Heart left ventricle (tissue), 16 donors: ENCODE measurements at regions not wholly inside any gene's neighbourhood (a gene's known extent, or its start where the extent isn't known, plus 50 kb on each side); places are given as distances from the start of the nearest gene placed in this dataset.

ENCODE experiments used
- ATAC-seq, 4 donors: fragments of 200-7000 bp; cut with Tn5 transposase; one replicate each; pipeline ENCODE4 v1.9.1; 2020 to 2022; ENCODE audit warnings: moderate library complexity in 4 of 4, mild to moderate bottlenecking in 3 of 4, moderate number of reproducible peaks in 1 of 4
- DNase-seq, 5 donors: peaks; one replicate each; pipeline ENCODE4 v3.0.0-alpha.2; 2020
- H3K27ac ChIP-seq, 12 donors: fragments of 200-600 bp; sonication (generic) in 4 of 12; one replicate each; pipeline versions ENCODE4 v1.5.0 to v1.8.0; 2016 to 2022; ENCODE audit warnings: mild to moderate bottlenecking in 2 of 12
- H3K27me3 ChIP-seq, 9 donors: fragments of 200-600 bp; sonication (generic) in 2 of 9; one replicate each; pipeline versions ENCODE4 v1.5.1 to v1.8.0; 2016 to 2022; ENCODE audit warnings: mild to moderate bottlenecking in 3 of 9
- H3K36me3 ChIP-seq, 9 donors: fragments of 200-600 bp; sonication (generic) in 2 of 9; one replicate each; pipeline versions ENCODE4 v1.5.0 to v1.8.0; 2018 to 2022; ENCODE audit warnings: mild to moderate bottlenecking in 2 of 9
- H3K4me1 ChIP-seq, 12 donors: fragments of 200-600 bp; sonication (generic) in 4 of 12; one replicate each; pipeline versions ENCODE4 v1.5.0 to v1.8.0; 2016 to 2022; ENCODE audit warnings: mild to moderate bottlenecking in 3 of 12
- H3K4me3 ChIP-seq, 12 donors: fragments of 200-600 bp; sonication (generic) in 4 of 12; one replicate each; pipeline versions ENCODE4 v1.5.0 to v1.8.0; 2017 to 2022; ENCODE audit warnings: mild to moderate bottlenecking in 9 of 12, moderate library complexity in 4 of 12
- H3K9me3 ChIP-seq, 12 donors: fragments of 200-600 bp; sonication (generic) in 4 of 12; one replicate each; pipeline versions ENCODE4 v1.5.0 to v1.8.0; 2016 to 2022; ENCODE audit warnings: mild to moderate bottlenecking in 1 of 12
- POLR2A ChIP-seq, 2 donors: fragments of 450-650 bp; IDR thresholded peaks; one replicate each; pipeline ENCODE4 v1.6.1; 2017; ENCODE audit warnings: antibody characterized with exemption in 2 of 2, mild to moderate bottlenecking in 2 of 2, moderate library complexity in 2 of 2
- WGBS, 4 donors: extraction: QIAGEN DNeasy Blood & Tissue Kit in 2 of 4; methylation state at CpG; one replicate each; pipeline versions ENCODE4 v1.1.5 to v1.1.7; 2013 to 2018; 5-methylcytosine and 5-hydroxymethylcytosine counted together
- intact Hi-C, 10 donors: fragments of 100-400 bp; cut with DNase I; formaldehyde crosslinking; loops; one replicate each; pipeline versions ENCODE4 v1.11.1 to v1.14.2; 2022
- TF ChIP-seq, protein P1 (sequence below), 12 donors: fragments of 200-600 bp; sonication (generic) in 4 of 12; IDR thresholded peaks; one replicate each; pipeline versions ENCODE4 v1.5.0 to v1.8.0; 2018 to 2022; ENCODE audit warnings: antibody characterized with exemption in 12 of 12, mild to moderate bottlenecking in 5 of 12
- donor health status: ischemic (EF 13 %, LVEDD 7.1; RV severe dilation, severe dysfunction).
- donor health status: healthy with polysubstance abuse.
- donor health status: DM: no; HTN: yes; CAD: no.
- donor health status: DM: no; HTN: no; CAD: no.
- donor health status: ischemic (EF 25% LVEDD 6.9; RV normal size, moderate dysfunction).
- donor health status: ischemic (EF 25% LVEDD 5.7; RV mildly dilated, moderate dysfunction).
- donor health status: healthy.
- donor health status: DM: yes; HTN: yes; CAD: no.
- donor health status: ischemic (EF 35%, LVEDD 5.7; RV mildly dilated, moderate dysfunction).
- donor health status: nonischemic (EF 11% LVEDD 7.7; RV severe dilation, severe dysfunction).
- donor health status: DM: yes; HTN: yes; CAD: no.
- donor health status: PGD.
- donor health status: ischemic (EF 29% LVEDD 5.4; RV normal size, mild dysfunction).
- donor health status: nonischemic (EF 23%, LVEDD 6.1; RV moderate dilation, normal function).

DNA sequence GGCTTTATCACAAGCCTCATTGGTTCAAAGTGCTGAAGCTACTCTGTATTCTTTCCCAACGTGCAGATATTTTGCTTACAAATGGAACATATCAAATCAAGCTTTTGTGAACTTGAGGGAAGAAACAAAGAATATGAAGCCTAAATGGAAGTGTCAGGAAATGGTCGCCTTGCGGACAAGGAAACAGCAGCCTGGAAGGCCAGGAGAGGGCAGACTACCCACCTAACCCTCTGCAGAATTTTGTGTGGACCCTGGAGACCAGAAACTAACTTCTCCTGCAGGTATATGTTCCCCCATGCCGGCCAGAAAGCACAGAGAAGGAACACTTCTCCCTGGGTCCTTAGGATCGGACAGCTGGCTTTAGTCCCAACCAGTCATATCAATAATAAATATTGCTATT lies 1425.8 kb downstream of the PCDH7 start:
- no peaks in the 10 kb centered on the region for H3K4me1 ChIP-seq
- intact Hi-C loops: no loop called here
- DNase-seq: no peak
- no peak for ATAC-seq
- WGBS, 4 donors: 73 to 78% (median 76%) methylated on average over 5 of the region's 5 CpGs
- no peaks in the 10 kb centered on the region for H3K9me3 ChIP-seq
- H3K4me3 ChIP-seq: no peak overlapping the region
- H3K27ac ChIP-seq: no peak overlapping the region
- H3K36me3 ChIP-seq: no peaks in the 10 kb centered on the region
- no peaks in the 10 kb centered on the region for H3K27me3 ChIP-seq
- no peak for TF ChIP-seq POLR2A (IDR thresholded peaks at IDR 0.05)

DNA sequence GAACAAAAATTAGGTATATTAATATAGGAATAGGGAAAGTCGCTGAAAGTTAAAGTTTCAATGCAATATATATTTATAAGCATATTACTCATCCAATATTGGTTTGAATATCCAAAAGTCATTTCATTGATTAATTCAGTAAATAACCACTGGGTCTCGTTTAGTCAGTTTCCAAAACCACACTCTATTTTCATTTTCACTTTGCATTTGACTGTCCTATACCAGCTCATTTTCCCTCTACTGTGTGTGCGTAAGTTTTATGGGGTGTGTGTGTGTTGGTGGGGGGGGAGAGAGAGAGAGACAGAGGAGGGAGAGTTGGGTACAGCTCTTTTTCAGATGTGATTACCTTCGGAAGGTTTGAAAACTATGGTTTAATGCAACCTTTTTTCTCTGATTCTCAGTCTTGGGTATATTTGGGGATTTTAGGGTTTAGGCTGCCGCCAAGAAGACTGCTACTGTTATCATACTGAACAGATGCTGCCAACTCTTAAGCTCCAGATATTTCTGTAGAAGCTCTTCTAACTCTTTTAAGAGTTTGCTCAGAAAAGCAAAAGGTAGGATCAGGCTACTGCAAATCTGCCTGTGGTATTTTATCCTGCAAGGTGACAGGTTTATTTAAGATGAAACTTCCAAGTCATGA lies 1427.4 kb downstream of the PCDH7 start:
- 73 to 76% (median 74%) methylated on average over 5 of the region's 5 CpGs for WGBS, 4 donors

DNA sequence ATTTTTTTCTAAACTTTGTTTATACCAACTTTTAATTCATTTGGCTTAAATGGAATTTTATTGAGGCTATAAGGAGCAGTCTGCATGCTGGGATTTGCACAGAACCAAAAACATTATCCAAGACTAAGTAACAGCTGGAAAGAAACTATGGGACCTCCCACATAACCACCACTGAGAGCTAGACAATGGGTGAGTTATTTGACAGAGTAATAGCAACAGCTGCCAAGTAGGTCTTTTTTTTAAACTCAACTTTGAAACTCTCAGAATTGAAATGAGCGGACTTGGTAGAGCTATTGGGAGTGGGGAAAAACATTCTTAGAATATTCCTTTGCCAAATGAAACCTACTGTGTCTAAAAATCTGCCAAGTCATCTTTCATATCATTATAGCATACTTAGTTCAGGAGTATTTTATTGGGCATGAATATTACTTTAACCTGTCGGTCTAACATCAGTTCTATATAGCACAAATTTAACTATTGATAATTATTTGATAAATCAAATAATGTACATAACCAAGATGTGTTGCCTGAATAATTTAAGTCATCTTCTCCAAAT lies 1428.0 kb downstream of the PCDH7 start:
- no peak overlapping the region for H3K4me3 ChIP-seq
- H3K4me1 ChIP-seq: no peaks in the 10 kb centered on the region
- H3K27me3 ChIP-seq: no peaks in the 10 kb centered on the region
- WGBS, 4 donors: 54 to 69% (median 63%) methylated on average over 2 of the region's 2 CpGs
- H3K9me3 ChIP-seq: no peaks in the 10 kb centered on the region
- TF ChIP-seq, protein P1, sequence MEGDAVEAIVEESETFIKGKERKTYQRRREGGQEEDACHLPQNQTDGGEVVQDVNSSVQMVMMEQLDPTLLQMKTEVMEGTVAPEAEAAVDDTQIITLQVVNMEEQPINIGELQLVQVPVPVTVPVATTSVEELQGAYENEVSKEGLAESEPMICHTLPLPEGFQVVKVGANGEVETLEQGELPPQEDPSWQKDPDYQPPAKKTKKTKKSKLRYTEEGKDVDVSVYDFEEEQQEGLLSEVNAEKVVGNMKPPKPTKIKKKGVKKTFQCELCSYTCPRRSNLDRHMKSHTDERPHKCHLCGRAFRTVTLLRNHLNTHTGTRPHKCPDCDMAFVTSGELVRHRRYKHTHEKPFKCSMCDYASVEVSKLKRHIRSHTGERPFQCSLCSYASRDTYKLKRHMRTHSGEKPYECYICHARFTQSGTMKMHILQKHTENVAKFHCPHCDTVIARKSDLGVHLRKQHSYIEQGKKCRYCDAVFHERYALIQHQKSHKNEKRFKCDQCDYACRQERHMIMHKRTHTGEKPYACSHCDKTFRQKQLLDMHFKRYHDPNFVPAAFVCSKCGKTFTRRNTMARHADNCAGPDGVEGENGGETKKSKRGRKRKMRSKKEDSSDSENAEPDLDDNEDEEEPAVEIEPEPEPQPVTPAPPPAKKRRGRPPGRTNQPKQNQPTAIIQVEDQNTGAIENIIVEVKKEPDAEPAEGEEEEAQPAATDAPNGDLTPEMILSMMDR (IDR thresholded peaks at IDR 0.05): no peak
- no peaks in the 10 kb centered on the region for H3K36me3 ChIP-seq
- ATAC-seq (peak in 1 of 4 donors; percentile 62), DNase-seq (no peak)
- H3K27ac ChIP-seq: no peak overlapping the region
- intact Hi-C loops: no loop called here

More for the DNA sequence above, 1427.4 kb downstream of the PCDH7 start:
- intact Hi-C loops: no loop called here
- ATAC-seq (no peak), DNase-seq (no peak)
- no peaks in the 10 kb centered on the region for H3K4me1 ChIP-seq
- no peak overlapping the region for H3K4me3 ChIP-seq
- H3K36me3 ChIP-seq: no peaks in the 10 kb centered on the region
- no peak overlapping the region for H3K27ac ChIP-seq
- H3K9me3 ChIP-seq: no peaks in the 10 kb centered on the region
- no peaks in the 10 kb centered on the region for H3K27me3 ChIP-seq
- TF ChIP-seq, protein P1 (IDR thresholded peaks at IDR 0.05): no peak
- TF ChIP-seq POLR2A (IDR thresholded peaks at IDR 0.05): no peak

DNA sequence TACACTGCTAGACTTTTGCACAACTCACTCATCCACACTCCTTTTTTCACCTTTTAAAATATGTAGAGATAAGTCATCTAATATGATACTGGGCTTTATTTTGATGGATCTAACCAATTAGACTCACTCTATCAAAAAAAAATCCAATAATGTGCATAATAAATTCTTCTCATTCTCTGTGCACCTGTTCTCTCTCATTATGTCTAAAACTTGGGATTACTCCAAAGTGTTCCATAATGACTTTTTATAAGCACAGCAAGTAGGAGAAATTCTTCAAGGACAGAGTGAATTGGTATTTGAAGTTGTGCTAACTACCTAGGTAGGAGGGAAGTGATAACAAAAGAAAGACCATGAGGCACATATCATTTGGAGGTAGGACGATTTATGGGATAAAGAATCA lies 1438.8 kb downstream of the PCDH7 start:
- DNase-seq (no peak), ATAC-seq (no peak)
- H3K27me3 ChIP-seq: no peaks in the 10 kb centered on the region
- no peaks in the 10 kb centered on the region for H3K4me1 ChIP-seq
- H3K4me3 ChIP-seq: no peak overlapping the region
- intact Hi-C loops: no loop called here
- 53 to 68% (median 62%) methylated on average over 1 of the region's 1 CpG for WGBS, 4 donors
- H3K36me3 ChIP-seq: no peaks in the 10 kb centered on the region
- TF ChIP-seq, protein P1 (IDR thresholded peaks at IDR 0.05): no peak
- TF ChIP-seq POLR2A (IDR thresholded peaks at IDR 0.05): no peak
- peaks cover 0 to 4% (median 0%) of the 10 kb centered on the region in 12 donors for H3K9me3 ChIP-seq
- H3K27ac ChIP-seq: no peak overlapping the region

DNA sequence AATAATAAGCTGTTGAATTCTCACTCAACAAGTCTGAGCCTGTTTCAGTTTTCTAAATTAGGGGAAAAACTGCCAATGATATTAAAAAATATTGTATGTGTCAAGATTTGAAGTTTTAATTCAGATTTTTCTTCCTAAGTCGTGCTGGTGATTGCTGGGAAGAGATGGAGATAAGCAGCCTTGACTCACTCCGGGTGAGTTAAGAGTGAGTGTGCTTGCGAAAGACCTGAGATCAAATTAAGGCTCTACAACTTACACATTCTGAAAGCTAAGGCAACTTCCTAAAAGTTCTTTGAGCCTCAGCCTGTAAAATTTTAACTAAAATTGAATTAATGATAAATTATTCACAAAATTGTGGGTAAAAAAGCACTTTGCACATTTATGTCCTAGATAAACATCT lies 1441.2 kb downstream of the PCDH7 start:
- no peak for ATAC-seq
- TF ChIP-seq POLR2A (IDR thresholded peaks at IDR 0.05): no peak
- TF ChIP-seq, protein P1 (IDR thresholded peaks at IDR 0.05): no peak
- intact Hi-C loops: no loop called here
- no peak overlapping the region for H3K27ac ChIP-seq
- no peaks in the 10 kb centered on the region for H3K27me3 ChIP-seq
- no peak overlapping the region for H3K4me3 ChIP-seq
- H3K9me3 ChIP-seq: peaks cover 0 to 3% (median 0%) of the 10 kb centered on the region in 12 donors
- H3K36me3 ChIP-seq: no peaks in the 10 kb centered on the region
- no peaks in the 10 kb centered on the region for H3K4me1 ChIP-seq
- no peak for DNase-seq
- WGBS, 4 donors: 50 to 58% (median 52%) methylated on average over 3 of the region's 3 CpGs
